Naive thymus-derived CD8-positive, alpha-beta T cell (primary cell): ENCODE measurements at regions not wholly inside any gene's neighbourhood (a gene's known extent, or its start where the extent isn't known, plus 50 kb on each side); places are given as distances from the start of the nearest gene placed in this dataset.

Source experiments
- ATAC-seq, 2 donors: fragments of 150-1000 bp; cut with Tn5 transposase in 1 of 2; sonication (Bioruptor Pico), chemical (Tn5 transposase) in 1 of 2; 1 replicate in 1 of 2; 2 replicates in 1 of 2; pipeline ENCODE4 v1.10.0; 2021; ENCODE audit warnings: mild to moderate bottlenecking in 2 of 2, moderate library complexity in 2 of 2
- POLR2A ChIA-PET: fragments of 350-600 bp; sonication (Branson Sonifier 250); formaldehyde crosslinking; loops from one replicate; lab custom pipeline; 2021; ENCODE audit warnings: antibody characterized with exemption; lab: Charles Lee
- DNase-seq, 10 donors: peaks; one replicate each; pipeline versions ENCODE4 v3.0.0 to v3.0.0-alpha.2; 2020 to 2022
- H3K27ac Mint-ChIP-seq, 10 donors: one replicate each; pipeline ENCODE4 v1.8.0; 2020 to 2022; ENCODE audit warnings: mild to moderate bottlenecking in 10 of 10, mixed read lengths in 10 of 10, moderate library complexity in 4 of 10, inconsistent platforms in 1 of 10
- H3K27me3 Mint-ChIP-seq, 5 donors: one replicate each; pipeline ENCODE4 v1.8.0; 2021 to 2022; ENCODE audit warnings: mixed read lengths in 5 of 5
- H3K36me3 Mint-ChIP-seq, 3 donors: one replicate each; pipeline ENCODE4 v1.8.0; 2020 to 2022; ENCODE audit warnings: mixed read lengths in 3 of 3, mild to moderate bottlenecking in 2 of 3, inconsistent platforms in 1 of 3
- H3K4me1 Mint-ChIP-seq, 4 donors: one replicate each; pipeline ENCODE4 v1.8.0; 2021 to 2022; ENCODE audit warnings: mixed read lengths in 4 of 4
- H3K4me3 Mint-ChIP-seq, 10 donors: one replicate each; pipeline ENCODE4 v1.8.0; 2020 to 2022; ENCODE audit warnings: mild to moderate bottlenecking in 10 of 10, mixed read lengths in 10 of 10, moderate library complexity in 6 of 10, inconsistent platforms in 1 of 10
- H3K9me3 Mint-ChIP-seq, 9 donors: one replicate each; pipeline ENCODE4 v1.8.0; 2020 to 2022; ENCODE audit warnings: mixed read lengths in 9 of 9, mild to moderate bottlenecking in 3 of 9, inconsistent platforms in 1 of 9, moderate library complexity in 1 of 9

GRCh38 chr1:213425376-213426030 is 374.5 kb downstream of the RPS6KC1 start:
- DNase-seq (no peak), ATAC-seq (no peak)
- POLR2A ChIA-PET = no interaction called here
- no peak overlapping the region for H3K4me3 Mint-ChIP-seq
- peaks cover 0 to 9% (median 0%) of the 10 kb centered on the region in 9 donors for H3K9me3 Mint-ChIP-seq
- H3K36me3 Mint-ChIP-seq = no peaks in the 10 kb centered on the region
- no peak overlapping the region for H3K27ac Mint-ChIP-seq
- peaks cover 0 to 13% (median 4%) of the 10 kb centered on the region in 5 donors for H3K27me3 Mint-ChIP-seq
- H3K4me1 Mint-ChIP-seq = peaks cover 0 to 2% (median 0%) of the 10 kb centered on the region in 4 donors

- Mint-ChIP-seq H3K4me3 (no peak overlapping the region), H3K27ac (no peak overlapping the region), H3K36me3 (no peaks in the 10 kb centered on the region), H3K4me1 (no peaks in the 10 kb centered on the region), H3K9me3 (peaks cover 0 to 9% (median 0%) of the 10 kb centered on the region in 9 donors), H3K27me3 (peaks cover 0 to 11% (median 9%) of the 10 kb centered on the region in 5 donors)
- DNase-seq (no peak), ATAC-seq (no peak)
- POLR2A ChIA-PET = no interaction called here
Observed at GRCh38 chr1:213429642-213430041, 378.6 kb downstream of the RPS6KC1 start.

GRCh38 chr1:213435715-213436114 is 384.7 kb downstream of the RPS6KC1 start:
- Mint-ChIP-seq H3K9me3 (peaks cover 0 to 7% (median 0%) of the 10 kb centered on the region in 9 donors), H3K36me3 (peaks cover 0 to 8% (median 3%) of the 10 kb centered on the region in 3 donors), H3K27ac (no peak overlapping the region), H3K27me3 (peaks cover 6 to 24% (median 13%) of the 10 kb centered on the region in 5 donors), H3K4me1 (no peaks in the 10 kb centered on the region), H3K4me3 (no peak overlapping the region)
- ATAC-seq (no peak), DNase-seq (no peak)
- POLR2A ChIA-PET = no interaction called here

- Mint-ChIP-seq H3K36me3 (peaks cover 0 to 8% (median 3%) of the 10 kb centered on the region in 3 donors), H3K4me3 (no peak overlapping the region), H3K27me3 (peaks cover 8 to 25% (median 13%) of the 10 kb centered on the region in 5 donors), H3K27ac (no peak overlapping the region), H3K4me1 (no peaks in the 10 kb centered on the region), H3K9me3 (peaks cover 0 to 7% (median 0%) of the 10 kb centered on the region in 9 donors)
- DNase-seq (no peak), ATAC-seq (no peak)
- POLR2A ChIA-PET = no interaction called here
Observed at GRCh38 chr1:213438339-213438738, 387.3 kb downstream of the RPS6KC1 start.

- no peak overlapping the region for H3K4me3 Mint-ChIP-seq
- no peak for DNase-seq
- H3K9me3 Mint-ChIP-seq = peaks cover 0 to 7% (median 0%) of the 10 kb centered on the region in 9 donors
- H3K4me1 Mint-ChIP-seq = no peaks in the 10 kb centered on the region
- ATAC-seq = no peak
- H3K27ac Mint-ChIP-seq = no peak overlapping the region
- peaks cover 8 to 33% (median 14%) of the 10 kb centered on the region in 5 donors for H3K27me3 Mint-ChIP-seq
- POLR2A ChIA-PET = no interaction called here
- H3K36me3 Mint-ChIP-seq = peaks cover 0 to 8% (median 3%) of the 10 kb centered on the region in 3 donors
Observed at GRCh38 chr1:213439703-213440102, 388.7 kb downstream of the RPS6KC1 start.

- Mint-ChIP-seq H3K9me3 (peaks cover 0 to 7% (median 0%) of the 10 kb centered on the region in 9 donors), H3K4me1 (no peaks in the 10 kb centered on the region), H3K27me3 (peaks cover 8 to 43% (median 14%) of the 10 kb centered on the region in 5 donors), H3K4me3 (no peak overlapping the region), H3K36me3 (peaks cover 0 to 8% (median 3%) of the 10 kb centered on the region in 3 donors), H3K27ac (no peak overlapping the region)
- DNase-seq = no peak
- POLR2A ChIA-PET = no interaction called here
- ATAC-seq = no peak
Observed at GRCh38 chr1:213440766-213441165, 389.7 kb downstream of the RPS6KC1 start.

- DNase-seq (no peak), ATAC-seq (no peak)
- peaks cover 0 to 7% (median 0%) of the 10 kb centered on the region in 9 donors for H3K9me3 Mint-ChIP-seq
- H3K27me3 Mint-ChIP-seq = peaks cover 8 to 43% (median 14%) of the 10 kb centered on the region in 5 donors
- POLR2A ChIA-PET = no interaction called here
- no peak overlapping the region for H3K4me3 Mint-ChIP-seq
- H3K27ac Mint-ChIP-seq = no peak overlapping the region
- no peaks in the 10 kb centered on the region for H3K4me1 Mint-ChIP-seq
- H3K36me3 Mint-ChIP-seq = peaks cover 0 to 8% (median 3%) of the 10 kb centered on the region in 3 donors
Observed at GRCh38 chr1:213443415-213443814, 392.4 kb downstream of the RPS6KC1 start.

GRCh38 chr1:213444224-213444623 is 393.2 kb downstream of the RPS6KC1 start:
- peaks cover 0 to 5% (median 2%) of the 10 kb centered on the region in 3 donors for H3K36me3 Mint-ChIP-seq
- POLR2A ChIA-PET = no interaction called here
- no peak for DNase-seq
- ATAC-seq = no peak
- peaks cover 5 to 41% (median 11%) of the 10 kb centered on the region in 5 donors for H3K27me3 Mint-ChIP-seq
- no peak overlapping the region for H3K27ac Mint-ChIP-seq
- no peak overlapping the region for H3K4me3 Mint-ChIP-seq
- H3K4me1 Mint-ChIP-seq = no peaks in the 10 kb centered on the region
- peaks cover 0 to 7% (median 0%) of the 10 kb centered on the region in 9 donors for H3K9me3 Mint-ChIP-seq

GRCh38 chr1:213446496-213446895 is 395.5 kb downstream of the RPS6KC1 start:
- Mint-ChIP-seq H3K9me3 (no peaks in the 10 kb centered on the region), H3K4me3 (no peak overlapping the region)

GRCh38 chr1:213448360-213448759 is 397.3 kb downstream of the RPS6KC1 start:
- POLR2A ChIA-PET = no interaction called here

More at GRCh38 chr1:213446496-213446895, 395.5 kb downstream of the RPS6KC1 start:
- H3K36me3 Mint-ChIP-seq = no peaks in the 10 kb centered on the region
- DNase-seq = no peak
- H3K27me3 Mint-ChIP-seq = peaks cover 3 to 42% (median 8%) of the 10 kb centered on the region in 5 donors
- POLR2A ChIA-PET = no interaction called here
- H3K27ac Mint-ChIP-seq = no peak overlapping the region
- ATAC-seq = no peak
- no peaks in the 10 kb centered on the region for H3K4me1 Mint-ChIP-seq

GRCh38 chr1:213448776-213449175 is 397.7 kb downstream of the RPS6KC1 start:
- Mint-ChIP-seq H3K27ac (no peak overlapping the region), H3K27me3 (peaks cover 0 to 48% (median 4%) of the 10 kb centered on the region in 5 donors), H3K9me3 (no peaks in the 10 kb centered on the region), H3K4me3 (no peak overlapping the region), H3K4me1 (no peaks in the 10 kb centered on the region), H3K36me3 (no peaks in the 10 kb centered on the region)
- POLR2A ChIA-PET = no interaction called here
- DNase-seq (no peak), ATAC-seq (no peak)

More at GRCh38 chr1:213448360-213448759, 397.3 kb downstream of the RPS6KC1 start:
- no peaks in the 10 kb centered on the region for H3K36me3 Mint-ChIP-seq
- ATAC-seq = no peak
- H3K4me3 Mint-ChIP-seq = no peak overlapping the region
- H3K27ac Mint-ChIP-seq = no peak overlapping the region
- H3K27me3 Mint-ChIP-seq = peaks cover under 1 to 49% (median 4%) of the 10 kb centered on the region in 5 donors
- no peak for DNase-seq
- no peaks in the 10 kb centered on the region for H3K9me3 Mint-ChIP-seq
- no peaks in the 10 kb centered on the region for H3K4me1 Mint-ChIP-seq

- H3K4me3 Mint-ChIP-seq = no peak overlapping the region
- no peaks in the 10 kb centered on the region for H3K9me3 Mint-ChIP-seq
- H3K4me1 Mint-ChIP-seq = no peaks in the 10 kb centered on the region
- no peak overlapping the region for H3K27ac Mint-ChIP-seq
- H3K27me3 Mint-ChIP-seq = peaks cover 0 to 29% (median 3%) of the 10 kb centered on the region in 5 donors
- no peak for DNase-seq
- no peaks in the 10 kb centered on the region for H3K36me3 Mint-ChIP-seq
- ATAC-seq = no peak
- POLR2A ChIA-PET = no interaction called here
Observed at GRCh38 chr1:213452501-213452900, 401.5 kb downstream of the RPS6KC1 start.

- POLR2A ChIA-PET = no interaction called here
- Mint-ChIP-seq H3K27ac (no peak overlapping the region), H3K36me3 (no peaks in the 10 kb centered on the region), H3K4me1 (no peaks in the 10 kb centered on the region), H3K27me3 (peaks cover 3 to 35% (median 6%) of the 10 kb centered on the region in 5 donors), H3K4me3 (no peak overlapping the region), H3K9me3 (peaks cover 0 to 24% (median 6%) of the 10 kb centered on the region in 9 donors)
- no peak for DNase-seq
- no peak for ATAC-seq
Observed at GRCh38 chr1:213457186-213457585, 406.1 kb downstream of the RPS6KC1 start.
